ENCODE measurements at regions not wholly inside any gene's neighbourhood (a gene's known extent, or its start where the extent isn't known, plus 50 kb on each side); places are given as distances from the start of the nearest gene placed in this dataset.

DNA sequence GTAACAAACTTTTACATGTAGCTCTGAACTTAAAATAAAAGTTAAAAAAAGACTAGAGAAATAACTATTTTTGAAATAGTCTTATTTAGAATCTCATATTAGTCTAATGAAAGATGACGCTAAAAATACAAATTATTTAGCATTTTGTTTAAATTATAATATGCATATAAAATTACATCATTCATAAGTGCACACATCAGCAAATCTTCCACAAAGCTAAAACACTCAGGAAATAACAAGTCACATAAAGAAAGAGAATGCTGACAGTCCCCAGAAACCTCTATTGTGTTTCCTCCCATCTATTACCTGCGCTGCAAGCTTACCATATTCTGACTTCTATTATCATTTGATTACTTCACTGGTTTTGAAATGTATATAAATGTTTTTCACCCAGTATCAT is 986.9 kb upstream of the SEMA6A start:
- DNase-seq: no peak
- Histone ChIP-seq H3K36me3 (no peaks in the 10 kb centered on the region), H3K4me1 (no peaks in the 10 kb centered on the region), H3K9me3 (peaks cover 0 to 3% (median 0%) of the 10 kb centered on the region in 8 donors), H3K27me3 (replicated peaks in 1 of 7) (no peaks in the 10 kb centered on the region), H3K27ac (no peak overlapping the region), H3K4me3 (no peak overlapping the region)
- TF ChIP-seq POLR2AphosphoS5 (IDR thresholded peaks at IDR 0.05) (no peak), POLR2A (IDR thresholded peaks at IDR 0.05) (no peak)
- TF ChIP-seq, protein P1, sequence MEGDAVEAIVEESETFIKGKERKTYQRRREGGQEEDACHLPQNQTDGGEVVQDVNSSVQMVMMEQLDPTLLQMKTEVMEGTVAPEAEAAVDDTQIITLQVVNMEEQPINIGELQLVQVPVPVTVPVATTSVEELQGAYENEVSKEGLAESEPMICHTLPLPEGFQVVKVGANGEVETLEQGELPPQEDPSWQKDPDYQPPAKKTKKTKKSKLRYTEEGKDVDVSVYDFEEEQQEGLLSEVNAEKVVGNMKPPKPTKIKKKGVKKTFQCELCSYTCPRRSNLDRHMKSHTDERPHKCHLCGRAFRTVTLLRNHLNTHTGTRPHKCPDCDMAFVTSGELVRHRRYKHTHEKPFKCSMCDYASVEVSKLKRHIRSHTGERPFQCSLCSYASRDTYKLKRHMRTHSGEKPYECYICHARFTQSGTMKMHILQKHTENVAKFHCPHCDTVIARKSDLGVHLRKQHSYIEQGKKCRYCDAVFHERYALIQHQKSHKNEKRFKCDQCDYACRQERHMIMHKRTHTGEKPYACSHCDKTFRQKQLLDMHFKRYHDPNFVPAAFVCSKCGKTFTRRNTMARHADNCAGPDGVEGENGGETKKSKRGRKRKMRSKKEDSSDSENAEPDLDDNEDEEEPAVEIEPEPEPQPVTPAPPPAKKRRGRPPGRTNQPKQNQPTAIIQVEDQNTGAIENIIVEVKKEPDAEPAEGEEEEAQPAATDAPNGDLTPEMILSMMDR (IDR thresholded peaks at IDR 0.05 in 8 of 11, conservative IDR thresholded peaks at IDR 0.05 in 3 of 11): no peak
- intact Hi-C loops (cut with DNase I; ENCODE audit: low total_unique reads): no loop called here
- 86 to 92% (median 88%) methylated on average over 2 of the region's 2 CpGs for WGBS, 5 donors

DNA sequence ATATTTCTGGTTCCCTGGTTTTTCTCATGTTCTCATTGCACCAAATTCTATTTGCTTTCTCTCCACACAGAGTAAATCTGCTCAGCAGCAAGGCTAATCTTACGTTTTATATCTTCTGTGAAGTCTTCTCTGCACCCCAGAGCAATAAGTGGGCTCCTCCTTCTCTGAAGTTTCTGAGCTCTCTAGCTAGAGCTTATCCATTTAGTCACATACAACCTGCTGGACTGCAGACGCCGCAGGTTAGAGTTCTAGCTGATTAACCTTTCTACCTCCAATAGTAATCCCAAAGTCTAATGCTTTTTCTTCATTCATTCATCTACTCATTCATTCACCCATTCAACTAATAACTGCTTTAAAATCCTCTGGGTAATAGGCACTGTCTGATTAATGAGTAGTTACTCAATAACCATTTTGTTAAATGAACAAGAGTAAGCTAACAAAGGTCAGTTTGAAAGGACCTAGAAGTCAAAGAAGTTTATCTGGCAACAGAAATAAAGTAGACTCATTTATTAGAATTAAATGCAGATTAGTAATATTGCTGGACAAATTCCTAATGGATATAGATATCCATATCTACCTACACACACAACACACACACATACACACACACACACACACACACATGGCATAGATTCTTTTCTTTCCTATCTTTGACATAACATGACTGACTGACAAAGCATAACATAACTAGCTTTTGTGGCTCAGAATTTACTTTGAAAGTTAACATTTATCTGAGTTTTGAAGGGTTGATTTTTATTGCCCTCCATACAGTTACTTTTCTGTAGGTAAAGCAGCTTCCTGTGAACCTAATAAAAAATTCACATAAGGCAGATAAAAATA is 984.6 kb upstream of the SEMA6A start:
- H3K9me3 ChIP-seq: no peaks in the 10 kb centered on the region
- no peak for DNase-seq
- TF ChIP-seq POLR2A (IDR thresholded peaks at IDR 0.05): no peak
- H3K4me3 ChIP-seq: no peak overlapping the region
- no peak overlapping the region for H3K27ac ChIP-seq
- no peaks in the 10 kb centered on the region for H3K27me3 ChIP-seq (replicated peaks in 1 of 7)
- 69 to 85% (median 84%) methylated on average over 3 of the region's 3 CpGs for WGBS, 5 donors
- H3K4me1 ChIP-seq: no peaks in the 10 kb centered on the region
- intact Hi-C loops (cut with DNase I; ENCODE audit: low total_unique reads): no loop called here
- no peaks in the 10 kb centered on the region for H3K36me3 ChIP-seq

DNA sequence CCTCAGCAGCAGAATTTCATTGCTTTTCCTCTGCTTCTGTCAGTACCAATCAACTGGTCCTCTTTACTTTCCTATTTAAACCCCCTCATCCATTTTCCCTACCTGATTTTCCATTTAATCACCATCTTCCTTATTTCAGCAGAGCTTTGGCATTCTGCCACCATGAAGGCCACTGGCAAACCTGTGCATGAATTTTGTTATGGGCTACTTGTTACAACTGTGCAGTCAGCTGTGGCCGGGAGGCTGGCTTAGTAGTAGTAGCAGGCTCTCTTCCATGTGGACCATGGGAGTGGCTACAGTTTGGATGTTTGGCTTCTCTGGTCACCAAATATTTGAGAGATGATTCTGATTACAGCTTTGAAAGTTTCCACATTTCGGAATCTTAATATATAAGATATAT is 976.6 kb upstream of the SEMA6A start:
- TF ChIP-seq, protein P1 (IDR thresholded peaks at IDR 0.05 in 8 of 11, conservative IDR thresholded peaks at IDR 0.05 in 3 of 11): no peak
- TF ChIP-seq POLR2AphosphoS5 (IDR thresholded peaks at IDR 0.05): no peak
- TF ChIP-seq POLR2A (IDR thresholded peaks at IDR 0.05): no peak
- Histone ChIP-seq H3K4me1 (no peaks in the 10 kb centered on the region), H3K9me3 (peaks cover 0 to 3% (median 0%) of the 10 kb centered on the region in 8 donors), H3K36me3 (no peaks in the 10 kb centered on the region), H3K27ac (no peak overlapping the region), H3K27me3 (replicated peaks in 1 of 7) (no peaks in the 10 kb centered on the region), H3K4me3 (no peak overlapping the region)
- WGBS, 5 donors: 69 to 87% (median 79%) methylated on average over 2 of the region's 2 CpGs
- intact Hi-C loops (cut with DNase I; ENCODE audit: low total_unique reads): no loop called here
- DNase-seq: no peak

DNA sequence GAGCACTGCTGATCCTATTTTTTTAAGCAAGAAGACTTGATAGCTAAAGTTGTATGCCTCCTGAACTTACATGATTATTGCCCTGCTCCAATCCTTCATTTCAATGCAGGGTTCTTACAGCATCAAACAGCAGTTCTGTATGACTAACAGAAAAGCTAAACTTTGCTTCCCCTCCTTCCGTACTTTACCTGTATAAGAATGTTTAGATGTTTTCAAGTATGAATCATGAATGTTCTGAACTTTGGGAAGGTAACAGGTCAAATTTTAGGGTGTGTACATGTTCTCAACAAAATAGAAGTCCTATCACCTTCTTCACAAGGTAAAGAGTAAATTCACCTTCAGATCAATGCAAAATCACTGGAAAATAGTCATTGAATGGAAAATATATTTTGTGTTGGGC is 972.6 kb upstream of the SEMA6A start:
- TF ChIP-seq, protein P1 (IDR thresholded peaks at IDR 0.05 in 8 of 11, conservative IDR thresholded peaks at IDR 0.05 in 3 of 11): no peak
- TF ChIP-seq POLR2A (IDR thresholded peaks at IDR 0.05): no peak
- no peak for TF ChIP-seq POLR2AphosphoS5 (IDR thresholded peaks at IDR 0.05)
- H3K9me3 ChIP-seq: peaks cover 0 to 16% (median 0%) of the 10 kb centered on the region in 8 donors
- H3K27me3 ChIP-seq (replicated peaks in 1 of 7): no peaks in the 10 kb centered on the region
- no peaks in the 10 kb centered on the region for H3K4me1 ChIP-seq
- H3K36me3 ChIP-seq: no peaks in the 10 kb centered on the region
- intact Hi-C loops (cut with DNase I; ENCODE audit: low total_unique reads): no loop called here
- no peak overlapping the region for H3K4me3 ChIP-seq
- DNase-seq: no peak
- no peak overlapping the region for H3K27ac ChIP-seq
- WGBS, 5 donors: 88 to 100% (median 90%) methylated on average over 1 of the region's 1 CpG

Data from spleen (tissue), 11 donors.